OCI-LY7 (cell line): ENCODE measurements at regions not wholly inside any gene's neighbourhood (a gene's known extent, or its start where the extent isn't known, plus 50 kb on each side); places are given as distances from the start of the nearest gene placed in this dataset.

Experiments used
- BruUV-seq: library from RNA; stranded (reverse); fragments of 400-500 nt; replicated peaks from 2 replicates; lab custom pipeline; 2021; lab: Mats Ljungman, UMichigan
- CTCF ChIA-PET: fragments of 300-600 bp; sonication (Branson Sonifier 250); formaldehyde crosslinking; loops from one replicate; lab custom pipeline; 2022; ENCODE audit warnings: antibody characterized with exemption; ENCODE audit not compliant: unreplicated experiment; lab: Charles Lee
- POLR2A ChIA-PET: fragments of 300-600 bp; sonication (Branson Sonifier 250); formaldehyde crosslinking; loops from one replicate; lab custom pipeline; 2022; ENCODE audit warnings: antibody characterized with exemption; lab: Charles Lee
- DNase-seq: peaks from one replicate; pipeline ENCODE4 v3.0.0-alpha.2; 2015; ENCODE audit warnings: low spot score
- H2AFZ ChIP-seq: fragments of 200-600 bp; sonication (generic), shearing (Covaris generic); 2 replicates; pipeline ENCODE4 v1.6.1; 2014; ENCODE audit warnings: mild to moderate bottlenecking, antibody characterized with exemption, low read length, moderate library complexity
- H3K27ac ChIP-seq: fragments of 200-600 bp; sonication (generic); 2 replicates; pipeline ENCODE4 v1.5.1; 2014; ENCODE audit warnings: mixed run types, low read depth, mild to moderate bottlenecking, moderate library complexity, low read length, inconsistent platforms; ENCODE audit not compliant: poor library complexity, severe bottlenecking
- H3K36me3 ChIP-seq: fragments of 200-600 bp; sonication (generic); 2 replicates; pipeline ENCODE4 v1.6.1; 2014; ENCODE audit warnings: mild to moderate bottlenecking, antibody characterized with exemption, low read length, moderate library complexity, mixed read lengths; ENCODE audit not compliant: insufficient read depth
- H3K4me1 ChIP-seq: fragments of 200-600 bp; sonication (generic); 2 replicates; pipeline ENCODE4 v1.5.1; 2014; ENCODE audit warnings: mild to moderate bottlenecking, low read length; ENCODE audit not compliant: insufficient read depth, poor library complexity, severe bottlenecking
- H3K4me2 ChIP-seq: fragments of 200-600 bp; sonication (generic); 2 replicates; pipeline ENCODE4 v1.6.1; 2014; ENCODE audit warnings: mild to moderate bottlenecking, low read length
- H3K4me3 ChIP-seq: fragments of 200-600 bp; sonication (generic); 2 replicates; pipeline ENCODE4 v1.5.1; 2014; ENCODE audit warnings: mild to moderate bottlenecking, low read depth, low read length; ENCODE audit not compliant: poor library complexity, severe bottlenecking
- H3K79me2 ChIP-seq: fragments of 200-600 bp; sonication (generic); 2 replicates; pipeline ENCODE4 v1.6.1; 2016; ENCODE audit warnings: low read depth, mild to moderate bottlenecking, low read length, moderate library complexity, mixed read lengths; ENCODE audit not compliant: insufficient read depth
- H3K9me2 ChIP-seq: fragments of 200-600 bp; sonication (generic); 2 replicates; pipeline ENCODE4 v1.6.1; 2016; ENCODE audit warnings: mild to moderate bottlenecking, low read length, mixed read lengths; ENCODE audit not compliant: insufficient read depth
- H3K9me3 ChIP-seq: fragments of 200-600 bp; sonication (generic); 2 replicates; pipeline ENCODE4 v1.6.1; 2014; ENCODE audit warnings: mild to moderate bottlenecking, mixed run types, low read length, mixed read lengths
- H4K20me1 ChIP-seq: fragments of 200-600 bp; sonication (generic); 2 replicates; pipeline ENCODE4 v1.6.1; 2014; ENCODE audit warnings: mild to moderate bottlenecking, antibody characterized with exemption, low read length, moderate library complexity, mixed read lengths; ENCODE audit not compliant: insufficient read depth
- CTCF ChIP-seq: fragments of 200-600 bp; sonication (generic); conservative IDR thresholded peaks from 2 replicates; pipeline ENCODE4 v1.5.1; 2014; ENCODE audit warnings: mild to moderate bottlenecking, antibody characterized with exemption, low read length, moderate library complexity, mixed read lengths
- EZH2phosphoT487 ChIP-seq: fragments of 200-600 bp; sonication (generic); IDR thresholded peaks from 2 replicates; pipeline ENCODE4 v1.6.1; 2018; ENCODE audit warnings: low read depth, borderline replicate concordance, mild to moderate bottlenecking, mixed run types, antibody characterized with exemption, low read length, moderate library complexity, mixed read lengths
- intact Hi-C: fragments of 100-400 bp; cut with micrococcal nuclease; formaldehyde crosslinking; loops from one replicate; pipeline ENCODE4 v1.10.0; 2022; ENCODE audit not compliant: unreplicated experiment

DNA sequence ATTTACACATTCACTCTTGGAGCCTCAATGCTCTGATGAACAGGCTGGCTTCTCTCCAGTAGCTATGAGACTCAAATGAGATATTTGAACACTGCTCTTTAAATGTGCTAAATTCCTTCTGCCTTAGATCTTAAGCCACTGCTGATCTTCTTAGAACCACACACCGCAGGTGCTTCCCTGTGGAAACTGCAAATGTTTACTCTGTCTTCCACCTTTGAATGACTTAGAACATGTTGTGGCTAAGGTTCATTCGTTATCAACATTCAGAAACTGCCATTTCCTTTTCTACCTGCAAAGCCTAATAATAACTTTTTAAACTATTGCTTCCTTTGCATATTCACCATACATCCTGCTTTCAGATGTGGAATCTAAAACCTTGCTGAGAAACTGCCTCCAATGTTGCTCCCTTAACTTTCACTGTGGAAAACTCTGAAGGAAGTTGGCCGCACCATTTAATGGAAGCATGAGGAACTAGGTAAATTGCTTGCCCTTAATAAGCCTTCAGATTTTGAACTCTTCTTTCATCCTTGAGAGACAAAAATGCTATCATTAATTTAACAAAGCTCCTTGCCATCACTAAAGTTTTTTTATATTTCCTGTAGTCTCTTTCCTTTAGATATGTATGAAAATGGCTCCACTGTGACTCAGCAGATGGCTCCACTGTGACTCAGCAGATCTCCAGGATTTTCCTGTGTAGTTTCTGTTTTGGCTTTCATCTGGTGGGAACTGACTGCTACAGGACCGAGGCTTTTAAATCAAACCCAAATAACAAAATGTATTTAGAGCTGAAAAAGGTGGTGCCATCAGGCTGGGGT lies 143.8 kb downstream of the TNFSF18 start:
- H3K4me3 ChIP-seq = peak overlapping the region; percentile 30
- intact Hi-C loops = no loop called here

DNA sequence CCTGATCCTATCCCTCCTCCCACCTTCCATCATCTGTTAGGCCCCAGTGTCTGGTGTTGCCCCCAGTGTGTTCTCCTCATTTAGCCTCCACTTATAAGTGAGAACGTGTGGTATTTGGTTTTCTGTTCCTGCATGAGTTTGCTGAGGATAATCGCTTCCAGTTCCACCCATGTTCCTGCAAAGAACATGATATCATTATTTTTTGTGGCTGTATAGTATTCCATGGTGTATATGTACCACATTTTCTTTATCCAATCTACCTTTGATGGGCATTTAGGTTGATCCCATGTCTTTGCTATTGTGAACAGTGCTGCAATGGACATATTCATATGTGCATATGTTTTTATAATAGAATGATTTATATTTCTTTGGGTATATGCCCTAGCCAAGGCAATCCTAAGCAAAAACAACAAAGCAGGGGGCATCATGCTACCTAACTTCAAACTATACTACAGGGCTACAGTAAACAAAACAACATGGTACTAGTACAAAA lies 142.9 kb downstream of the TNFSF18 start:
- H2AFZ ChIP-seq = no peak overlapping the region
- no peak overlapping the region for H3K27ac ChIP-seq
- no TSS peak for BruUV-seq
- peaks cover 17% of the 10 kb centered on the region for H3K4me1 ChIP-seq
- no peak overlapping the region for H3K4me3 ChIP-seq
- no peak for DNase-seq
- H4K20me1 ChIP-seq = no peaks in the 10 kb centered on the region
- no peak for TF ChIP-seq EZH2phosphoT487
- TF ChIP-seq CTCF = no peak
- H3K79me2 ChIP-seq = no peaks in the 10 kb centered on the region
- ChIA-PET CTCF (no interaction called here), POLR2A (interaction anchor here (0.6 to 1.9 kb wide), 3 partner anchors 11 to 628 kb away, joined by 3 to 5 read pairs (median 3); no protein-coding TSS in a partner anchor)
- intact Hi-C loops = no loop called here
- H3K9me3 ChIP-seq = peaks cover 21% of the 10 kb centered on the region
- H3K36me3 ChIP-seq = no peaks in the 10 kb centered on the region
- no peak overlapping the region for H3K4me2 ChIP-seq
- H3K9me2 ChIP-seq = no peaks in the 10 kb centered on the region

More for the DNA sequence above, 143.8 kb downstream of the TNFSF18 start:
- Histone ChIP-seq H3K4me2 (peak overlapping the region; percentile 58), H4K20me1 (no peaks in the 10 kb centered on the region), H2AFZ (peak overlapping the region; percentile 93), H3K9me3 (peaks cover 12% of the 10 kb centered on the region), H3K27ac (peak overlapping the region; percentile 64), H3K36me3 (no peaks in the 10 kb centered on the region), H3K79me2 (no peaks in the 10 kb centered on the region), H3K4me1 (peaks cover 17% of the 10 kb centered on the region), H3K9me2 (no peaks in the 10 kb centered on the region)
- ChIA-PET POLR2A (interaction anchor here (0.6 to 1.9 kb wide), 5 partner anchors 10 to 204 kb away, joined by 3 to 5 read pairs (median 3); no protein-coding TSS in a partner anchor), CTCF (no interaction called here)
- peak; percentile 59 for DNase-seq
- BruUV-seq = no TSS peak
- no peak for TF ChIP-seq CTCF
- no peak for TF ChIP-seq EZH2phosphoT487
